GM06990 (cell line): ENCODE measurements at regions not wholly inside any gene's neighbourhood (a gene's known extent, or its start where the extent isn't known, plus 50 kb on each side); places are given as distances from the start of the nearest gene placed in this dataset.

Experiments used
- DNase-seq: peaks from one replicate; pipeline ENCODE4 v3.0.0-alpha.2; 2011; ENCODE audit not compliant: insufficient read length; ENCODE audit errors: extremely low read depth
- H3K27me3 ChIP-seq: replicated peaks from 2 replicates; pipeline ENCODE4 v1.6.0; 2011; ENCODE audit warnings: low read length; ENCODE audit not compliant: control insufficient read depth, insufficient read depth
- H3K36me3 ChIP-seq: 2 replicates; pipeline ENCODE4 v1.5.1; 2011; ENCODE audit warnings: low read length; ENCODE audit not compliant: control insufficient read depth, insufficient read depth
- H3K4me3 ChIP-seq: replicated peaks from 2 replicates; pipeline ENCODE4 v1.5.1; 2011; ENCODE audit warnings: low read depth, mild to moderate bottlenecking, control low read depth, low read length
- TF ChIP-seq, protein P1 (sequence below): IDR thresholded peaks from 2 replicates; pipeline ENCODE4 v1.5.1; 2011; ENCODE audit warnings: low read length, control low read depth, mild to moderate bottlenecking, inconsistent platforms; ENCODE audit not compliant: insufficient read depth, poor library complexity, severe bottlenecking

DNA sequence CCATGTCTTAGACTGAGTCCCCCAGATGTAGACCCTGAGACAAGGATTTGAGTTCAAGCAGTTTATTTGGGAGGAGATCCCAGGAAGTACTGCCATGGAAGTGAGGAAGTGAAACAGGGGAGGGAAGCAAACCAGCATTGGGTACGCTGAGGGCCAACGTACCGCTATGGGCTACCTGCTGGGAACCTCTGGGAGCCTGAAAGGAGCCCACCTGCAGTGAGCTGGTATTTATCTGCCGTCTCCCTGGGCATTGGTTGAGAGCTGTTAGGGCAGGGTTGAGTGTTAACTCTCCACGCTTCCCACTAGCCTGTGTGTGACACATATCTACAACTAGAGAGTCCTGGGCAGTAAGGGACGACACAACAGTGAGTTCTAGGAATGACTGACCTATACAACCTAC, 131.6 kb upstream of the SLC24A2 start:
- Histone ChIP-seq H3K27me3 (no peaks in the 10 kb centered on the region; the same call in none of the 2 replicates), H3K36me3 (no peaks in the 10 kb centered on the region), H3K4me3 (no peak overlapping the region)
- no peak for DNase-seq
- TF ChIP-seq, protein P1, sequence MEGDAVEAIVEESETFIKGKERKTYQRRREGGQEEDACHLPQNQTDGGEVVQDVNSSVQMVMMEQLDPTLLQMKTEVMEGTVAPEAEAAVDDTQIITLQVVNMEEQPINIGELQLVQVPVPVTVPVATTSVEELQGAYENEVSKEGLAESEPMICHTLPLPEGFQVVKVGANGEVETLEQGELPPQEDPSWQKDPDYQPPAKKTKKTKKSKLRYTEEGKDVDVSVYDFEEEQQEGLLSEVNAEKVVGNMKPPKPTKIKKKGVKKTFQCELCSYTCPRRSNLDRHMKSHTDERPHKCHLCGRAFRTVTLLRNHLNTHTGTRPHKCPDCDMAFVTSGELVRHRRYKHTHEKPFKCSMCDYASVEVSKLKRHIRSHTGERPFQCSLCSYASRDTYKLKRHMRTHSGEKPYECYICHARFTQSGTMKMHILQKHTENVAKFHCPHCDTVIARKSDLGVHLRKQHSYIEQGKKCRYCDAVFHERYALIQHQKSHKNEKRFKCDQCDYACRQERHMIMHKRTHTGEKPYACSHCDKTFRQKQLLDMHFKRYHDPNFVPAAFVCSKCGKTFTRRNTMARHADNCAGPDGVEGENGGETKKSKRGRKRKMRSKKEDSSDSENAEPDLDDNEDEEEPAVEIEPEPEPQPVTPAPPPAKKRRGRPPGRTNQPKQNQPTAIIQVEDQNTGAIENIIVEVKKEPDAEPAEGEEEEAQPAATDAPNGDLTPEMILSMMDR, result no peak

DNA sequence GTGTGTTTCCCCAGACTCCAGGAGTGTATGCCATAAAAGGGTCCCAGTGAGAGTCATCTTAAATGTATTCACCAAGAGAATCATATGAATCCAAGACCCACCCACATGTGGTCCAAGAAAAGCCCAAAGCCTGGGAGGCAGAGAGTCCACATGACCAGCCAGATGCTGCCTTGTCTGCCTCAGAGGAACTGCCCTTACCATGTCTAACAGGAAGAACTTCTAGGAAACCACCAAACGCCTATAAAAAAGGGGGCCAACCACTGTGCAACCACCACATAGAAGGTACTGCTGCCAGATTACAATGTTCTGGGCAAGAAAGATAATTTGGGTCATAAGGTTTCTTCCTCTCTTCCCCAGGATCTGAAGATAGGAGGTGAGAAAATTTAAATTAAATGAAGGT, 129.8 kb upstream of the SLC24A2 start:
- Histone ChIP-seq H3K36me3 (no peaks in the 10 kb centered on the region), H3K4me3 (no peak overlapping the region)
- DNase-seq, result no peak

DNA sequence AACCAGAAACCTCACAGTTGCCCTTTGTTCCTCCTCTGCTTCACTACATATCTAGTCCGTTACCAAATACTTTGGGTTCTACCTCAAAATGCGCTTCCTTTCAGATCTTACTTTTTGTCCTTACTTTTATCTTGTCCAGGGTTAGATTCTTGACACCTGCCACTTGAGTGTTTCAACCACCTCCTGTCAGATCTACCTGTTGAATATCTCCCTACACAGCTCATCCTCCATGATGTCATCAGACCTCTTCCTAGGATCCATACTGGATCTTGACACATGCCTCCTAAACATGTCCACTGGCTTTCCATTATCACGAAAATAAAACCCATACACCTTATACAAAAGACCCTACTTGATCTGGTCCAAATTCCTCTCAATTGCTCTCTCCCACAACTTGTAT, 125.2 kb upstream of the SLC24A2 start:
- no peaks in the 10 kb centered on the region for H3K36me3 ChIP-seq
- H3K27me3 ChIP-seq, result no peaks in the 10 kb centered on the region; the same call in none of the 2 replicates
- TF ChIP-seq, protein P1, result no peak
- DNase-seq, result no peak
- no peak overlapping the region for H3K4me3 ChIP-seq

More for the DNA sequence above, 129.8 kb upstream of the SLC24A2 start:
- no peaks in the 10 kb centered on the region; the same call in none of the 2 replicates for H3K27me3 ChIP-seq
- TF ChIP-seq, protein P1, result no peak

DNA sequence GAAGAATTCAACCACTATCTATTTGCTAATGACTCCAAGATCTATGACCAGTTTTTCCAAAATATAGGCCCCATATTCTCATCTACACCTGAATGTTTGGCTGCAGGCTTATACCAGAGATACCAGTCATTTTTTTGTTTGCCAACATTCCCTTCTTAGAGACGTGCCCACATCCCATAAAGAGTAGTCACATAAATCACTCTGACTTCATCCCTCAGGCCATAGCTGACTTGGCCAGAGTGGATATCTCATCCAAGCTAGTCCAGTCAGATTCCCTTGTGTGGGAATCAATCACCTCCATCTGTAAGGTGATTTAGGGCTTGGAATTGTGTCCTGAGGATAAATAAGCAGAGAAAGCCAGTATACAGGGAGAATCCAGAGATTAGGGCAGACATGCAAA, 124.3 kb upstream of the SLC24A2 start:
- DNase-seq, result no peak
- Histone ChIP-seq H3K36me3 (no peaks in the 10 kb centered on the region), H3K4me3 (no peak overlapping the region), H3K27me3 (no peaks in the 10 kb centered on the region)
- TF ChIP-seq, protein P1, result no peak

DNA sequence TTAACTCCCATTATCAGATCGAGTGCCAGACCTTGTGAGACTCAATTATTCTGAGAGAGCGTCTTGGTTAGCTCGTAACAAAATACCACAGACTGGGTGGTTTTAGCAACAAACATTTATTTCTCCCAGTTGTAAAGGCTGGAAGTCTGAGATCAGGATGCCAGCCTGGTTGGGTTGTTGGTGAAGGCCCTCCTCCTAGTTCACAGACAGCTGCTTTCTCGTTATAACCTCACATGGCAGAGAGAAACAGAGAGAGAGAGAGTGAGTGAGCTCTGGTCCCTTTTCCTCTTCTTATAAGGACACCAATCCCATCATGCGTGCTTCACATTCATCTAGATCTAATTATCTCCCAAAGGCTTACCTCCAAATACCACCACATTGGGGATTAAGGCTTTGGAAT, 114.2 kb upstream of the SLC24A2 start:
- H3K27me3 ChIP-seq, result no peaks in the 10 kb centered on the region
- TF ChIP-seq, protein P1, result no peak
- no peak overlapping the region for H3K4me3 ChIP-seq
- DNase-seq, result no peak
- no peaks in the 10 kb centered on the region for H3K36me3 ChIP-seq

DNA sequence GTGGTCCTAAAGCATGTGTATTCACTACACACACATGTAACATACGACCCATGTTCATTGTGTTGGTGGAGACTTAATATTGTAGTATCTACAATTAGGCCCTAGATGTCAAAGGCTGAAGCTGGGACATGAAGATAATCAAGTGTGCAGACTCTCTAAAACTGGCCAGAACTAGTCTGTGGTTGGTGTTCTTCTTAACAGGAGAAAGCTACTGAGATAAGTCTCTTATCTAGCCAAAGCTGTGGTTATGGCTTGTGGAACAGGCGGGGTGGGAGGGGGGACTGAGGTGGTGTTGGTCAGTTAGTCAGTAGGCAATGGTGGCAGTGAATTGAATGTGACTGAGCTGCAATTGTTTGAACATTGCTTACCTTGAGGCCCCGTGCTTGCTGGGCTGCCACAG, 112.7 kb upstream of the SLC24A2 start:
- H3K4me3 ChIP-seq, result no peak overlapping the region
- no peak for DNase-seq
- H3K36me3 ChIP-seq, result no peaks in the 10 kb centered on the region
- no peaks in the 10 kb centered on the region for H3K27me3 ChIP-seq
- TF ChIP-seq, protein P1, result no peak
